HG03378 (cell line): ENCODE measurements at regions not wholly inside any gene's neighbourhood (a gene's known extent, or its start where the extent isn't known, plus 50 kb on each side); places are given as distances from the start of the nearest gene placed in this dataset.
"Not testable (repeated sequence)": the region's sequence is repeated elsewhere in the genome, so short reads cannot be mapped to it uniquely, and the experiment has no call there.

Experiments used
- ATAC-seq: cut with Tn5 transposase; IDR thresholded peaks from one replicate; pipeline ENCODE4 v1.9.1; 2021; ENCODE audit warnings: mild to moderate bottlenecking, moderate library complexity; ENCODE audit not compliant: unreplicated experiment

DNA sequence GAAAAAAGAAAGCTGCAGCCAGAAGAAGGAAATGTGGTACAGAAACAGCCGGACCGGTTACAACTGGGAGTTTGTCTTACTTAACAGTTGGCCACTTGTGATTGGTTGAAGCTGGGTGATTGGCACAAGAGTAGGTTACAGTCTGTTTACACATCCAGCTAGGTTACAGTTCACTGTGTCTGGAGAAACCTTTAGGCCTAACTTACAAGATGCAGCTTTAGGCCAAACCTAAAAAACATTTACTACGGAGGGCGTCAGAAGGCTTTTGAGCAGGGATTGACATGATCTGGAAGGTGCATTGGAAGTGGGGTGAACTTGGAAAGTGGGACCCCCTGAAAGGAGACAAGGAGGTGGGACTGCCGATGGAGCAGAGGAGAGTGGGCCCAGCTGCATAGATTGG is 122.3 kb downstream of the BANF2 start:
- no peak for ATAC-seq

DNA sequence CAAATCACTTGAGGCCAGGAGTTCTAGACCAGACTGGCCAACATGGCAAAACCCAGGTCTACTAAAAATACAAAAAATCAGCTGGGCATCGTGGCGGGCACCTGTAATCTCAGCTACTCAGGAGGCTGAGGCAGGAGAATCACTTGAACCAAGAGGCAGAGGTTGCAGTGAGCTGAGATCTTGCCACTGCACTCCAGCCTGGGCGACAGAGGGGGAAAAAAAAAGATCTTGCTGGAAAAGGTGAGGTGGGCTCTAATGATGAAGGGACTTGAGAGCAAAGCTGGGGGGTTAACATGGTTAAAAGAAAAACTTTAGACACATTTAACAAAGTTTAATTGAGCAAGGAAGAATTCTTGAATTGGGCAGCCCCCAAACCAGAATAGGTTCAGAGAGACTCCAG is 121.8 kb downstream of the BANF2 start:
- not testable (repeated sequence) for ATAC-seq

DNA sequence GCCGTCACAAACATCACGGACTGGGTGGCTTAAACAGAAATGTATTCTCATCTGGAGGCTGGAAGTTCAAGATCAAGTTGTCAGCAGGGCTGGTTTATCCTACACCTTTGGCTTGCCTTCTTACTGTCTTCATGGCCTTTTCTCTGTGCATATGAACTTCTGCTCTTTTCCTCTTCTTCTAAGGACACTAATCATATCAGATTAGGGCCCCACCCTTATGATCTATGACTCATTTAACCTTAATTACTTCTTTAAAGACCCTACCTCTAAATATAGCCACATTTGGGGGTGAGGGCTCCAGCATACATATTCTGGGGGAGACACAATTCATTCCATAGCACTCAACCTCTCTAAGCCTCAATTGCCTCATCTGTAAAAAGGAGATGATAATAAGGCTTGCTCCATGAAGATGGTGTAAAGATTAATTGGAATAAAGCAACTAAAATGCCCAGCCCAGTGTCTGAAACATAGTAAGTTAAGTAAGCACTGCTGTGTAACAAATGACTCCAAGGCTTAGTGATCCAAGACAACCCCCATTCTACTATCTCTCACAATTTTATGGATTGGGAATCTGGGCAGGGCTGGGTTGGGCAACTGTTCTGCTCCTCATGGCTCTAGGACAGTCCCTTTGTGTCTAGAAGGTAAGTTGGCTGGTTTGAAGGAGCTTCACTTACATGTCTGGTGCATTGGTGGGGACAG is 119.8 kb downstream of the BANF2 start:
- no peak for ATAC-seq

DNA sequence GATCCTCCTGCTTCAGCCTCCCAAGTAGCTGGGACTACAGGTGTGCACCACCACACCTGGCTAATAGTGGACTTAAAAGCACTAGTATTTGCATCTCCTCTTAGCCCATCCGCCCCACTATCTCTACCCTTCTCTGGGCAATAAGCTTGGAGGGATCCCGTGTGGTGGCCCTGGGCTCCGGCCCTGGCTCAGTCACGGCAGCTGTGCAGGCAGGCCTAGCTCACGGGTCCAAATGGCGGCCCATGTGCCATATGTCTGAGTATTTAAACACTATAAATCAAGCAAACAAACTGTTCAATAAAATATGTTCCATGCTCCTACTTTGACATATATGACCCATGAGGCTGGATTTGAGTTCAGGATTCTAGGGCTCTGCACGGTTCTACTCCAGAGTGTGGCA is 118.4 kb downstream of the BANF2 start:
- ATAC-seq: no peak

DNA sequence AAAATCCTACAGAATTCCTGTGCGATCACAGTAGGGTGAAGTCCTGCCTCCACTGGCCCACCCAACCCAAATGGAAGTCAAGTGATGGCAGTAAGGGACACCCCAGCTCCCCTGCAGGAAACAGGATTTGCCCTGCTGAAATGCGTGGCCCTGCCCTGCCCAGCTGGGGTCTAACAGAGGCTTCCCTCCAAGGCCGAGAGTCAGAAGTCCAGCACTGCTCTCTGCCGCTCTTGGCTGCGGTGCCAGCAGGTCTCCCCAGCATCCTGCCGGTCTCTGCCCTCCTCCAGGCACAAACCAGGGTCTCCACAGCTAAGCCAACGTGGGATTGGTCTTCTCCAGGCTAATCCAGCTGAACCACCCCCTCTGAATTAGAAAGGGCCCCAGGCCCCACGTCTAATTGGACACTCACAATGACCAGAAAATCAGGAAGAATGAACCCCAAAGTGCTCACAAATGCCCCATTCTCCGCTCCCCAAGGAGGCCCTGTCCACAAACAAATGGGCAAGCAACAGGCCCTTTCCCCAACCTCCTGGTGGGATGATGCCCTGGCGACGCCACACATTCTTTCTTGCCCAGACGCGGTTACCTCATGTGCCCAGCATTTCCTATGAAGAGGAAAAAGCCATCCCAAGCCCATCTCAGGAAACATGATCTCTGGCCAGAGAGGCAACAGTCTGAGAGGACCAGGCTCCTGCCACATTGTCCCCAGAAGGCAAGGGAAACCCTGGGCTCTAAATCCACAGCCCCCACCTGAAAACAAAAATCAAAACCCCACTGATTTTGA is 117.2 kb downstream of the BANF2 start:
- ATAC-seq: no peak

DNA sequence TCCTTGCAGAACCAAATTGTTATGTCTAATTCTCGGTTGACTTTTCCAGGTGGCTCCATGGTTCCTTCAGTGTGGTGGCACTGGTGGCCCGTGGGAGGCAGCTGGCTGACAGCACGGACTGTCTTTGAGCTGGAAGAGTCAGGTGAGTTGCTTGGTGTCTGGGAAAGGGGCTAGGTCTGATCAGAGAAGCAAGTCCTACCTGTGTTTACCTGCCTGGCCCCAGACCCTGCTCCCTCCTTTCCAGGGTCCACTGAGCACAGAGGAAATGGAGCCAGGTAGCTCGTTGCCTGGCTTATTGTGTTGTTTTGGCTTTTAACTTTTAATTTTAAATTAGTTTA is 111.8 kb downstream of the BANF2 start:
- no peak for ATAC-seq

DNA sequence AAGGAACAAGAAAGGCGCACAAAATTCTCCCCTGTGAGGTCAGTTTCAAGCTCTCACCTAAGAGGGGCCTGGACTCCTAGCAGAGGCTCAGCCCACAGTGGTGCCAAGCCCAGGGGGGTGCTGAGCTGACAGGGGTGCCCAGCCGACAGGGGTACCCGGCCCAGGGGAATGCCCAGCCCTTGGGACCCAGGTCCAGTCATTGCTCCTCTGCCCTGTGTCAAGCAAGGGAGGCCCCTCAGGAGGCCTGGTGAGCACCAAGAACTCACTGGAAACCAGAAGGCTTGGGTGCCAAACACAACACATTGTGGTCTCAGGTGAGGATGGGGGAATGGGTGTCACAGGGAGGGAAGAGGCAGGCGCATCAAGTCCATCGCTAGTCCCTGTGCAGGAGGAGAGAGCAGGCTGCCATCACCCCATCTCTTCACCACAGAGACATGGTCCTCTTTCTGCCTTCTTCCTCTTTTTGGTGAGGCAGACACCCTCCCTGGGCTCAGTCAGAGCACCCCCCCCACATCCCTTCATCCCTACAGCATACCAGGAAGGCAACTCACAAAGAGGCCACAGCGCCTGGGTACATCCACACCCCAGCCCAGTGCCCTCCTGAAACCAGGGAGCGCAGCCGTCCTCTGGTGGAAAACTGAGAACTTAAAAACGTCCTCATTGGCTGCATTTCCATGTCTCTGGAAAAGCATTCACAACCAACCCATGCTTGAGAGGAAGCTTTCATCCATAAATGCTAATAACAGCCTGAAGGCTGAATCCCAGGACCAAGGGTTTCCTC is 111.3 kb downstream of the BANF2 start:
- ATAC-seq: no peak

DNA sequence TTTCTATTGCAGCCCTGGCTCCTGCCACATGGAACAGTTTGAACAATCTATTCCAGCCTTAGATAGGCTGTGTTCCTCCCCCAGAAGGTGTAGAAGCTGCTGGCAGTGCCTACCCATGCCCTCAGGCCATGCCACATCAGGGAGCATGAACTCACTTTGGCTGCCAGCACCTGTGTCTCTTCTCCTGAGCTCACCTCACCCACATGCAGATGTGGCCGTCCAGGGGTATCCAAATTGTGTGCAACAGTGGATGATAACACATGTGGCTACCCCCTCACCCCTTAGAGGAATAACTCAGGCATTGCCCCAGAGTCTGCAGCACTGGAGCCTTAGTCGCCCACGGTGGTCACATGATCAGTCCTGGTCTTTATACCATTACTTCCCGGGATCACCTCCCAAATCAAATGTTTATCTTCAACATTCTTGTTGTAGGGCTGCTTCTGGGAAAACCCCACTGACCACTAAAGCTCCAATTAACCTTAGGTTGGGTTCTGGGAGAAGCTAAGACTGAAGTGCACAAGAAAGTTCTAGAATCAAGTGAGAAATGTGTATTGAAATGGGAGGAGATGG is 110.4 kb downstream of the BANF2 start:
- ATAC-seq: no peak

DNA sequence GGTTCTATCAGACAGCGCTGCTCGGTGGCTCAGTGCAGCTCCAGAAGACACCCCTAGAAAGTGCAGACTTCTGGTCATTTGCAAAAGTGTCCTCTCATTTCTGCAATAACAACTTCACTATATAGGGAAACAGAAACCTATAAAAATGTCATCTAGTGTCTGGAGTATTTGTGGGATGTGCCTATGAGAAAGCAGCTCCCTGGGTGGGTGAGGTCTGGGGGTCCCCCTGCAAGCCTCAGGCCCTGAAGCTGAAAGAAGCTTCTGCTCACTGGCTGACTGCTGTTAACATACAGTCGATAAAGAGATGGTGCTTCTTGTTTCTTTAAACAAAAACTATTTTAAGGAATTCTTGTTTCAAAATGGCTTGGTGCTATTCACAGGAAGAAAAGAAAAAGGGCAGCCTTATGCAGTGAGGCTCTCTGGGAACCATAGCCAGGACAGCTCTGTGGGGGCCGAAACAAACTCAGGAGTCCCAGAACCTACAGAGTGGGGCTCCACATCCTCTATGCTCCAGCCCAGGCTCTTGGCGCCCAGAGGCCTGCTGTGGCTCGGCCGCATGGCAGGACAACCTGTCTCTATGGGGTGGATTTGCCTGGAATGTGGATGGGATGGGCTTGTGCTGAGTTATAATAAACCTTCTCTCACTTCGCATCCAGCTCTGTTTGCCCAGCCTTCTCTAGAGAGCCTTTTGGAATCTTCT is 109.7 kb downstream of the BANF2 start:
- ATAC-seq: no peak

DNA sequence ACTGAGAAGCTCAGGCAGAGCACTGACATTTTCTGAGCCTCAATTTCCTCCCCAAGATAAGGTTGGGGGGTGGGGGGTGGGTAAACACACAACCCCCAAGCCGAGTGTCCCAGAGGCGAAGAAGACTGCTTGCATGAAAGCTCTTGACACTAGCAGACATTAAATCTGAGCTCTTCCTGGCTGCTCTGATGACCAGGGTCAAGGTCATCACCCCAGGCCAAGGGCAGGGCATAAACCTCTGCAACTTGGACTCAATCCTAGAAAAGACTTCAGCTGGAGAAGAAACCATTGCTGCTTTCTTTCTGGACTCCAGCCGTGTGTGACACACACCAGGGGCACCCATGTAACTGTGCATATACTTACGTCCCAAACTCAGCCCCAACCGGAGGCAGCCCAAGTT is 109.0 kb downstream of the BANF2 start:
- no peak for ATAC-seq

DNA sequence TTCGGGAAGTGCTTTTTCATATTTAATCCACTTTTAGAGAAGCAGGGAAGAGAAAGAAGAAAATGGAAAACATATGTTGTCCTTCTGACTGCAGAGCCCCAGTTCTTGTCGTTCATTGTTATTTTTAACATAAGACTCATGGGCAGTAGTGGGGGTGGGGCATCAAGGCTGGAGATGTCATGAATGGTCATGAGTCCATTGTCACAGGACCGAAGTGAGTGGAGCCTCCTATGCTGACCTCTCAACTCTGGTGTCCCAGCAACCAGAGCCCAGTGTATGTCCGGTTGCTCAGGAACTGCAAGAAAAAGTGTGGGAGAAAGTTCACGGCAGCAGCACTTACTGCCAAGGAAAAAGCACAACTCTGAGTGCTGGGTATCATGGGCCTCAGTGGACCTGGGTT is 108.6 kb downstream of the BANF2 start:
- ATAC-seq: no peak

DNA sequence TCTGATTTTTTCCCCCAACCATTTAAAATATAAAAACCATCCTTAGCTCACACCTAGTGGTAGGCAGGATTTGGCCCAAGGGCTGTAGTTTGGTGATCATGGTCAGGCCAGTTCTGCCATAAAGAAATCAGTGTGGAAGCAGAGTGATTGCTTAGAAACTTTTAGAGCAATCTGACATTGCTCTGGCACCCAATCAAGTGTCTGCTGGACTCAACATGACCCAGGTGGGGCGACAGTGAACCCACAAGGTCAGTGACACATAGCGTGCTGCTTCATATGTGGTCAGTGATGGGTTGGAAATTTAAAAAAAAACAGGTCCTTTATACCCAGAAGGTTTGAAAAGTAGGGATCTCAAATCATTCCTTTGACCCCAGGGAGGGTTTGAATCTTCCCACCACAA is 107.9 kb downstream of the BANF2 start:
- no peak for ATAC-seq

DNA sequence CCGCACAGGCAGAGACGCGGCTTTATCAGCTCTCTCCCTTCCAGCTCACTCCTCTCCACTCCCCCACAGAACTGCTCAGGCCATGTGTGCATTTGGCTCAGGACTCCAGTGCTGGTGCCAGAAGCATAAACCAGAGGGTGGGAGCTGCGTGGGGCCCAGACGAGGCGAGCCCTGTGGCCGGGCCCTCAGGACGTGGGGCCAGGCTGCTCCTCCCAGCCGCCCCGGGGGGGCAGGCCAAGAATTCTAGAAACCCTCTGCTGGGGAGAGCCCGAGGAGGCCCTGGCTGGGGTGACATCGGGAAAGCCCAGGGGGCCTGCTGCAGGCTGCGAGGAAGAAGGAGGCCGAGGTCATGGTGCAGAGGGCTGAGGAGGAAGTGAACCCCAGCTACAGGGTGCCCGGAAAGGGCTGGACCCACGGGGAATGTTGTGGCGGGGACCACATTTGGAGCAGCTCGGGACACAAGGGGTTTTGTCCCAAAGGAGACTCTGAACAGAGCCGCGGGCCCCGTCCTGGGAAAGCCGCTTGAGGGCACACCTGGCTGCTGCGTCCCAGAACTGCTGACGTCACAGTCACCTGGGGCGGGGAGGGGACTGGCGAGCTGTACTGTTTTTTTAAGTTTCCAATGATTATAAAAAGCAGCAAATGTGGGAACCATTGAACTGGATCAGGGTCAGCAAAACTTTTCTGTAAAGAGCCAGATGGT is 107.1 kb downstream of the BANF2 start:
- ATAC-seq: no peak

DNA sequence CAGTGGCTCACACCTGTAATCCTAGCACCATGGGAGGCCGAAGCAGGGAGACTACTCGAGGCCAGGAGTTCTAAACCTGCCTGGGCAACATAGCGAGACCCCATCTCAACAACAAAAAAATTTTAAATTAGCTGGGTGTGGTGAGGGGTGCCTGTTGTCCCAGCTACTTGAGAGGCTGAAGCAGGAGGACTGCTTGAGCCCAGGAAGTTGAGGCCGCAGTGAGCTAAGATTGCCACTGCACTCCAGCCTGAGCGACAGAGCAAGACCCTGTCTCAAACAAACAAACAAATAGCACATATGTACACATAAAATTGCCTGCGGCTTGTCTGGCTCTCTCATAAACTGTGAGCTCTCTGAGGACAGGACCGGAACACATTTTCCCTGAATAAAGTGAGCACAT is 106.3 kb downstream of the BANF2 start:
- no peak for ATAC-seq

DNA sequence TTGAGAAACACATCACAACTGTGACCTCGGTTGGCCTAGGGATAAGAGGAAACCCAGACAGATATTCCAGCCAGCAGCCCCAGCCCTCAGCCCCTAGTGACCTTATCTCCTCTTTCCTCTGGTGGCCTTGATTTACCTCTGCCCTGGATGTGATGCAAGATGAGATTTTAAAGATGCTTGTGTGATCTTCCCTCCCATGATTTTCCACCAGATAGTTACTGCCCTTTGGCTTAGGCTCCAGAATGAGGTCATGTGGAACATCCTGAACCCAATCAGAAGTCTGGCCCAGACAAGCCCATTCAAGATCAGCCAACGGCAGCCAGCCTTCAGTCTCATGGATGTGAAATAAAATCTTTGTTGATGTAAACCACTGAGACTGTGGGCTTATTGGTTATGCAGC is 104.0 kb downstream of the BANF2 start:
- no peak for ATAC-seq

DNA sequence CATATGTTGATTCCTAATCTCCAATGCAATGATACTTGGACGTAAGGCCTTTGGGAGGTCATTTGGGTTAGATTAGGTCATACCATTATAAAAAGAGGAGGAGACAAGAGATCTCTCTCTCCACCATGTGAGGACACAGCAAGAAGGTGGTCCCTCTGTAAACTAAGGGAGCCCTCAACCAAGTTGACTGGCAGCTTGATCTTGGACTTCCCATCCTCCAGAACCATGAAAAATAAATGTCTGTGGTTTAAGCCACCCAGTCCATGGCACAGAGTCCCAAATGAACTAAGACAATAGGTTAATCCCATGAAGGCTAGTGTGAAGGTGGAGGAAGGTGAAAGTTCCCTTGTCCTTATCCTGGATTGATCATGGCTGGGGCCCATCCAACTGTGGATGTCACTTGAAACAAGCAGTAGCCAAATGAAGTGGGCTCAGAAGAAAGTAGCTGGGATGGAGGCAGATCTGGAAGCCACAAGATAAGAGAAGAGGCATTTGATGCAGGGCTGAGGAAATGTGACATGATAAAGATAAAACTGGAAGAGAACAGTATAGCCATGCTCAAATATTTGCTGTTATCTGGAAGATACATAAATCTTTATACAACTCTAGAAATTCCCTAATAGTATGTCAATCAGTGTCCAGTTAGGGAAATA is 99.9 kb downstream of the BANF2 start:
- no peak for ATAC-seq

DNA sequence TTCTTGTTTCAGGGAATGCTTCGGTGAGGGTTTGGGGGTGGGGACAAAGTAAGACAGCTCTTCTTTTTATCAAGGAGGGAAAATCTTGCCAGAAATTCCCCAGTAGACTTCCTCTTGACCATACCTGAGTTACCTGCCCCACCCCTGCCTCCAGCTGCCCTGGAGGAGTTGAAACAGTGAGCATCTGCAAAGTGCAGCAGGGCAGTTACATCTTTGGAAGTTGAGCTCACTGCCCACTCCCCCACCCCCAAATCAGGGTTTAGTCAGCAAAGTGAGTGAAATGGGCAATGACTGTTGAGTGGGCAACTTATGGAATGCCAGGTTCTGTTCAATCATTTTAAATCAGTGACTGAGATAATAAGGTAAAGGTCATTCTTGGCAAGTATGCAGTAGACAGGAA is 98.8 kb downstream of the BANF2 start:
- no peak for ATAC-seq

DNA sequence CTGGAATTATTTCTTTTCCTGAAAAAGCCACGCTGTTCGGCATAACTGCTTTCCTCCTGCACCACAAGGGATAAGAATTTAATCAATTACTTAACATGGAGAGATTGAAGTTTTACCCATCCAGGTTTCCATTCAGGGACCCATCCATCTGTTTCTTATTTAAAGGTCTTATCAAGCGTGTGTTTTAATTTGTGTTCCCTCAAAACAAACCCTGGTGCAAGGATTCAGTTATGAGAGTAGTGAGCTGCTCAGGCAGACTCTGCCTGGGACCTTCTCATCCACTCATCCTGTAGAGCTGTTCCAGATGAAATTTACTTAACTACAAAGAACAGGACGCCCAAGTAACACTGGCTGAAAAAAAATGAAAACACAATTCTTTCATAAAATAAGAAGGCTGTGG is 97.8 kb downstream of the BANF2 start:
- no peak for ATAC-seq

DNA sequence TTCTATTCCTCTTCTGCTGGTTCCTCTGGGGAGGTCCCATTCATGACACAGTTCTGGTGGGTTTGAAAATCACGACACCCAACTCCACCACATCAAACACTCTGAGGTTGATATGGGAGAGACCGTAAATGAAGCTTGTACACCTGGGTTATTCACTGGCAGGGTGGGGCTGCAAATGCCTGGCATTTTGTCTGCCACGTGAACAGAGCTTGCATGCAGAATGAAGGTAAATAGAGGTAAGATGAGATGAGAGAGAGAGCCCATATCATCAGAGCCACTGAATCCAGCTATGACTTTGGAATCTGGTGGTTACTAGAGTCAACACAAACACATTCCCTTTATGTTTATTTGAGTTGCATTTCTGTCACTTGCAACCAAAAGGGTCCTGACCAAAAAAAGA is 97.4 kb downstream of the BANF2 start:
- no peak for ATAC-seq

DNA sequence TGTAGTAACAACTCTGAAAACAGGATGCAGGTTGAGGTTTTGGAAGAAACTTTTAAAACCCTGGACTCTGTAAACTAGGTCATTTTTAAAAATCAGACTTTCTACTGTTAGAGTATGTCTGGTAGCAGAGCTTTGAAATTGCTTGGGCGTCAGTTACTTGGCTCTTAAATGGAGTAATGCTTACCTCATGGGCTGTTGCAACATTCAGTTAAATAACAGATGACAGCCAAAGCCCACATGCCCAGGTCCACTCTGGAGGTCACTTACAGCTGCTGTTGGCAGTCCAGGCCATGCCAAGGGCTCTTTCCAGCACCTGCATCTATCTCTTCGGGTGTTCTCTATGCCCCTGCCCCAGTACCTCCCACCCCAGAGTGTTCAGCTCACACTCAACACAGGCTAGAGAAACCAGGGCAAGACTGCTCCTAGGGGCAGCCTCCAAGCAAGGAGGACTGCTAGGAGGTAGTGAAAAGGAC is 96.4 kb downstream of the BANF2 start:
- ATAC-seq: no peak
